ENCODE measurements at regions not wholly inside any gene's neighbourhood (a gene's known extent, or its start where the extent isn't known, plus 50 kb on each side); places are given as distances from the start of the nearest gene placed in this dataset.

DNA sequence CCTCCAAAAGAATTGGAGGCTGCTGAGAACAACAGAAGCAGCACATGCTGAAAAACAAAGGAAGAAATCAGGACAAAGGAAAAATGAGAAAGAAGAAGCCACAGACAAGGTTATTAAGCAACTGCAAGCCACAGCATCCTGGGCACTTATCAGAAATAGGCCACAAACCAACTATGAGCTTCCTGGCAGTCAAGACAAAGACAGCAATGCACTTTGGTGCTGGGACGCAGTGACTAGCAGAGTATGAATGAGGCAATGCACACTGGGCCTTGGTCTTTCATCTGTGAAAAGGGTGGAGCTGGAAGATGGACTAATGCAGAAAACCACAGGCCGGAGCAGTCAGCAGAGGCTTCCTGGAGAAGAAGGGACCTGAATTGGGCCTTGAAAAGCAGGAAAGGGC is 56.0 kb upstream of the LINGO1 start:
- H3K4me3 ChIP-seq (ENCODE audit: low read depth, low read length), result no peak overlapping the region
- TF ChIP-seq MYC (IDR thresholded peaks at IDR 0.05; ENCODE audit: low read depth, low read length), result no peak
- TF ChIP-seq, protein P1, sequence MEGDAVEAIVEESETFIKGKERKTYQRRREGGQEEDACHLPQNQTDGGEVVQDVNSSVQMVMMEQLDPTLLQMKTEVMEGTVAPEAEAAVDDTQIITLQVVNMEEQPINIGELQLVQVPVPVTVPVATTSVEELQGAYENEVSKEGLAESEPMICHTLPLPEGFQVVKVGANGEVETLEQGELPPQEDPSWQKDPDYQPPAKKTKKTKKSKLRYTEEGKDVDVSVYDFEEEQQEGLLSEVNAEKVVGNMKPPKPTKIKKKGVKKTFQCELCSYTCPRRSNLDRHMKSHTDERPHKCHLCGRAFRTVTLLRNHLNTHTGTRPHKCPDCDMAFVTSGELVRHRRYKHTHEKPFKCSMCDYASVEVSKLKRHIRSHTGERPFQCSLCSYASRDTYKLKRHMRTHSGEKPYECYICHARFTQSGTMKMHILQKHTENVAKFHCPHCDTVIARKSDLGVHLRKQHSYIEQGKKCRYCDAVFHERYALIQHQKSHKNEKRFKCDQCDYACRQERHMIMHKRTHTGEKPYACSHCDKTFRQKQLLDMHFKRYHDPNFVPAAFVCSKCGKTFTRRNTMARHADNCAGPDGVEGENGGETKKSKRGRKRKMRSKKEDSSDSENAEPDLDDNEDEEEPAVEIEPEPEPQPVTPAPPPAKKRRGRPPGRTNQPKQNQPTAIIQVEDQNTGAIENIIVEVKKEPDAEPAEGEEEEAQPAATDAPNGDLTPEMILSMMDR (IDR thresholded peaks at IDR 0.05; ENCODE audit: low read depth, low read length), result no peak
- TF ChIP-seq POLR2A (IDR thresholded peaks at IDR 0.05; ENCODE audit: extremely low read depth, insufficient read length), result no peak
- TF ChIP-seq, protein P2, sequence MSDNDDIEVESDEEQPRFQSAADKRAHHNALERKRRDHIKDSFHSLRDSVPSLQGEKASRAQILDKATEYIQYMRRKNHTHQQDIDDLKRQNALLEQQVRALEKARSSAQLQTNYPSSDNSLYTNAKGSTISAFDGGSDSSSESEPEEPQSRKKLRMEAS (IDR thresholded peaks at IDR 0.05; ENCODE audit: low read depth, low read length), result no peak
- DNase-seq (ENCODE audit: low read depth), result peak; percentile 38

DNA sequence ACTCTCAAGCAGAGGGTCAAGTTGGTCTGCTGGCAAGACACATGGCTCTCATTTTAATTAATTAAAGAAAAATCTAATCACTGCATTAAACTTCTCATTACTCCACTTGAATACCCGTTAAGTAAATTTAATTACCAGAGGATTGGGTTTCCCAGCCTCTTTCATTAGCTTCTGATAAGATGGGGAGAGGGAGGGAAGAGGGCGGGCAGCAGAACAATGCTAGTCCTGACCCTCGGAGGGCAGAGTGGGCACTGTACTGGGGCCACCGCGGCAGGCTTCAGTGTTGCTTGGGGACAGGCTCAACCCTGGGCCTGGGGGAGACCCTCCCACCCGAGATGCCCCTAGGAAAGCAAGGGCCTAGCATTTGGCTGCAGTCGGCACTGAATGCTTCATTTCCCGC is 55.6 kb upstream of the LINGO1 start:
- DNase-seq (ENCODE audit: low read depth), result no peak
- H3K4me3 ChIP-seq (ENCODE audit: low read depth, low read length), result no peak overlapping the region
- no peak for TF ChIP-seq MYC (IDR thresholded peaks at IDR 0.05; ENCODE audit: low read depth, low read length)
- TF ChIP-seq, protein P1 (IDR thresholded peaks at IDR 0.05; ENCODE audit: low read depth, low read length), result no peak
- TF ChIP-seq, protein P2 (IDR thresholded peaks at IDR 0.05; ENCODE audit: low read depth, low read length), result no peak
- TF ChIP-seq POLR2A (IDR thresholded peaks at IDR 0.05; ENCODE audit: extremely low read depth, insufficient read length), result no peak

DNA sequence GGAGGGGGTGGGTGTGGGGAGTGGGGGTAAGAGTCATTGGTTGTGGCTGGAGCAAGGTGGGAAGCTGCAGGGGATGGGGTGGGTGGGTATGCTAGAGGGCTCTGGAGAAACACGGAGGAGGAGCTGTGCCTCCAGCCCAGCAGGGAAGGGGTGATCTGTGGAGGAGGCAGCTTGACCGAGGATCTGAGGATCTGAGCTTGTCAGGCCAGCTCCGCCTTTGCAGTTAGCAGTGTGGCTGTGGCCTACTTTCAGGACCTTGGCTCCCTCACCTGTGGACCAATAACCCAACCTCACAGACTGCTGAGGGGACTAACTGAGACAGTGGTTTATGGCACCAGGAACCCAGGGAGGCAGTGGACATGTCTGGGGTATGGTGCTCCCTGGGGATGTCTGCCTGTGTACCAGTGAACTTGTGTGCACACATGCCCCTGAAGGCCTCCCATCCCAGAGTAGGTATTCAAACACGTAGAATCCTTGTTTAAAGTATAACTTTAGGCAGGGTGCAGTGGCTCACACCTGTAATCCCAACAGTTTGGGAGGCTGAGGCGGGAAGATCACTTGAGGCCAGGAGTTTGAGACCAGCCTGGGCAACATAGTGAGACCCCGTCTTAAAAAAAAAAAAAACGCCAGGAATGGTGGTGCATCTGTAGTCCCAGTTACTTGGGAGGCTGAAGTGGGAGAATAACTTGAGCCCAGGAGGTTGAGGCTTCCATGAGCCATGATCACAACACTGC is 52.5 kb upstream of the LINGO1 start:
- DNase-seq (ENCODE audit: low read depth), result no peak
- TF ChIP-seq, protein P1 (IDR thresholded peaks at IDR 0.05; ENCODE audit: low read depth, low read length), result no peak
- TF ChIP-seq MYC (IDR thresholded peaks at IDR 0.05; ENCODE audit: low read depth, low read length) (no peak), POLR2A (IDR thresholded peaks at IDR 0.05; ENCODE audit: extremely low read depth, insufficient read length) (no peak)
- TF ChIP-seq, protein P2 (IDR thresholded peaks at IDR 0.05; ENCODE audit: low read depth, low read length), result no peak
- H3K4me3 ChIP-seq (ENCODE audit: low read depth, low read length), result no peak overlapping the region

DNA sequence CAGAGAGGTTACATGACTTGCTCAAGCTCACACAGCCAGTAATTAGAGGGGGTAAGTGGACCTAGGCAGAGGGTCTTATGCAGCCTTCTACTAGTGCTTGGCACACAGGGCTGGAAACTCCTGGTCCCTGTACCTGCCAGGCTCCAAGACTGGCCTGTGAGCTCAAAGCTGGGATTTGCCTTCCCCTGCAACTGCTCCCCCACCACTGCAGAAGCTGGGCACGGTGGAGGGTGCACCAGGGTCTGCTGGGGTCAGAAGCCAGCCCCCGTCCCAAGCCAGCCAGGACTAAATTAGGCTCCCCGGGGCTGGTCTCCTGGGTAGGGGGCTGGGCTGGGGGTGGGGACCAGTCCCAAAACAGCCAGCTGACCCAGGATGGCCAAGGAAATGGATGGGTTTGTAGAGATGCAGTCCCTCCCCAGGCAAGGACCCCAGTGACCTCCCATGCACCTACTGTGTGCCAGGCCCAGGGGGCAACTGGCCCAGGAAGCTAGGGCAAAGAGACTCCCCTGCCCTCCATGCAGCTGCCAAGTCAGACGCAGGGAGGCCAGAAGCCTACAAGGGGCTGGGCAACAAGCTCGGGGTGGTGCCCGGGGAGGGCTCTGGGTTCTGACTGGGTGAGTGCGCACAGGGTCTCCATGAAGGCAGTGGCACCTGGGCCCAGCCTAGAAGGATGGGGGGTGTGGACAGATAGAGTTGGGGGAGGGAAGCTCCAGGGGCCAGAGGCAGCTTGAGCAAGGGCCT is 51.8 kb upstream of the LINGO1 start:
- TF ChIP-seq, protein P2 (IDR thresholded peaks at IDR 0.05; ENCODE audit: low read depth, low read length), result no peak
- TF ChIP-seq POLR2A (IDR thresholded peaks at IDR 0.05; ENCODE audit: extremely low read depth, insufficient read length), result no peak
- TF ChIP-seq, protein P1 (IDR thresholded peaks at IDR 0.05; ENCODE audit: low read depth, low read length), result no peak
- no peak for TF ChIP-seq MYC (IDR thresholded peaks at IDR 0.05; ENCODE audit: low read depth, low read length)
- no peak for DNase-seq (ENCODE audit: low read depth)
- no peak overlapping the region for H3K4me3 ChIP-seq (ENCODE audit: low read depth, low read length)

DNA sequence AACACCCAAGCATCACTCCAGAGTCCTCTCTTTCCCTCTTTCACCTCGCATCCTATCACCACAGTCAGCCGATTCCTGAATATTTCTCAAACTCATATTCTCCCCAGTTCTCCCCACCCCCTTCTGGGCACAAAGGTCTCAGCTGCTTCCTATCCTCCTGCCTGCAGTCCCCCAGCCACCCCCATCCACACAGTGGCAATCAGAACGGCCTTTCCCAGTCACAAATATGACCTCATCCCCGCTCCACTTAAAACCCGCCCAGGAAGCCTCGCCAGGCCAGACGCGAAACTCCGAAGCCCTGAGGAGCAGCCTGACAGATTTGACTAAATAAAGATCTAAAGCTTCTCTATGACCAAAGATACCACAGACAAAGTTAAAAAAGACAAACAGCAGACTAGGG is 49.9 kb upstream of the LINGO1 start:
- no peak overlapping the region for H3K4me3 ChIP-seq (ENCODE audit: low read depth, low read length)
- no peak for TF ChIP-seq POLR2A (IDR thresholded peaks at IDR 0.05; ENCODE audit: extremely low read depth, insufficient read length)
- TF ChIP-seq, protein P1 (IDR thresholded peaks at IDR 0.05; ENCODE audit: low read depth, low read length), result no peak
- TF ChIP-seq, protein P2 (IDR thresholded peaks at IDR 0.05; ENCODE audit: low read depth, low read length), result no peak
- no peak for DNase-seq (ENCODE audit: low read depth)

Measured in NB4 (cell line).